Mesothelial cell of epicardium (in vitro differentiated cells): ENCODE measurements at regions not wholly inside any gene's neighbourhood (a gene's known extent, or its start where the extent isn't known, plus 50 kb on each side); places are given as distances from the start of the nearest gene placed in this dataset.
A peak's percentile ranks its signal among the peaks of the same experiment; 100 is the strongest.

Experiments
- DNase-seq, 2 experiments: peaks; one replicate each; pipeline ENCODE4 v3.0.0; 2021; ENCODE audit warnings: low spot score in 2 of 2; ENCODE audit not compliant: unreplicated experiment in 2 of 2
- H3K27ac Mint-ChIP-seq: 2 replicates; pipeline ENCODE4 v1.8.0; 2021; ENCODE audit warnings: mixed read lengths
- H3K27me3 Mint-ChIP-seq: 2 replicates; pipeline ENCODE4 v1.8.0; 2021; ENCODE audit warnings: low read depth, mixed read lengths
- H3K36me3 Mint-ChIP-seq: 2 replicates; pipeline ENCODE4 v1.8.0; 2021; ENCODE audit warnings: mixed read lengths
- H3K4me1 Mint-ChIP-seq: 2 replicates; pipeline ENCODE4 v1.8.0; 2021; ENCODE audit warnings: mixed read lengths
- H3K4me3 Mint-ChIP-seq: 2 replicates; pipeline ENCODE4 v1.8.0; 2021; ENCODE audit warnings: mild to moderate bottlenecking, moderate library complexity, mixed read lengths
- H3K9me3 Mint-ChIP-seq: 2 replicates; pipeline ENCODE4 v1.8.0; 2021; ENCODE audit warnings: mixed read lengths
- TF ChIP-seq, protein P1 (sequence below): fragments of 200-600 bp; sonication (generic); IDR thresholded peaks from one replicate; pipeline ENCODE4 v1.5.0; 2021; ENCODE audit warnings: antibody characterized with exemption; ENCODE audit not compliant: unreplicated experiment

DNA sequence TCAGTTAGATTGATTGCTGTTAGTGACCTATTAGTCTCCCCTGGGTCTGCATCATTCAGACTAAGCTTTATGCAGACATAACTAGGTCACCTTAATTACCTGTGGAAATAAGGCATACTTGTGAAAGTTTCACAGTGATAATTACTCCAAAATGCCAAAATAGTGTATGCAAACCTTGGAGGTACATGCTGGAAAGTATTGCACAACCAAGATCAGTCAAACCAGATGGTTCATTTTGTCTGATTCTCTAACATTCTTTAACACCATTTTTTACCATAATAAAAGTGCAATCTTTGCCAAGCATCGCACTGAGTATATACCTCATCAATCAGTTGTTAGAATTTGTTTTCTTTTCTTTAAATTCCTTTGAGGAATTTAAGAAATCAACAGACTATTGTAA, 186.3 kb upstream of the TMEFF2 start:
- no peak for DNase-seq

DNA sequence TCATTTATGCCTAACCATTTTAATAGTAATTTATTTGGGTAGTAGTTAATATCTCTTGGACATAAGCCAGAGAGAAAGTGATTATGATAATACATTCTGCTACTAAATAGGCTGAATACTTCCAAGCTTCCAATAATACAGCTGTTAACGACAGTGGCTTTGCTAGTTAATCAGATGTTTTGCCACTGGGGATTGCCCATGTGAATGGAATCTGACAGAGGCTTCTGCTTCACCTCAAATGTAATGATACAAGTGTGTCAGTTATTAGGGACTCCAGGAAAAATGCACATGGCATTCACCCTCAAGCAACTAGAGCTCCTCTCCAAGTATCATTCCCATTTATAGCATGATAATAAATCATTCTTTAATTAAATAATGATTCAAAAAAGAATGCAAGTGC, 185.0 kb upstream of the TMEFF2 start:
- H3K4me1 Mint-ChIP-seq = peaks cover 53% of the 10 kb centered on the region
- no peak overlapping the region for H3K4me3 Mint-ChIP-seq
- H3K36me3 Mint-ChIP-seq = peaks cover 5% of the 10 kb centered on the region
- peak overlapping the region; percentile 47 for H3K27ac Mint-ChIP-seq
- peaks cover 16% of the 10 kb centered on the region for H3K9me3 Mint-ChIP-seq
- H3K27me3 Mint-ChIP-seq = no peaks in the 10 kb centered on the region
- TF ChIP-seq, protein P1, sequence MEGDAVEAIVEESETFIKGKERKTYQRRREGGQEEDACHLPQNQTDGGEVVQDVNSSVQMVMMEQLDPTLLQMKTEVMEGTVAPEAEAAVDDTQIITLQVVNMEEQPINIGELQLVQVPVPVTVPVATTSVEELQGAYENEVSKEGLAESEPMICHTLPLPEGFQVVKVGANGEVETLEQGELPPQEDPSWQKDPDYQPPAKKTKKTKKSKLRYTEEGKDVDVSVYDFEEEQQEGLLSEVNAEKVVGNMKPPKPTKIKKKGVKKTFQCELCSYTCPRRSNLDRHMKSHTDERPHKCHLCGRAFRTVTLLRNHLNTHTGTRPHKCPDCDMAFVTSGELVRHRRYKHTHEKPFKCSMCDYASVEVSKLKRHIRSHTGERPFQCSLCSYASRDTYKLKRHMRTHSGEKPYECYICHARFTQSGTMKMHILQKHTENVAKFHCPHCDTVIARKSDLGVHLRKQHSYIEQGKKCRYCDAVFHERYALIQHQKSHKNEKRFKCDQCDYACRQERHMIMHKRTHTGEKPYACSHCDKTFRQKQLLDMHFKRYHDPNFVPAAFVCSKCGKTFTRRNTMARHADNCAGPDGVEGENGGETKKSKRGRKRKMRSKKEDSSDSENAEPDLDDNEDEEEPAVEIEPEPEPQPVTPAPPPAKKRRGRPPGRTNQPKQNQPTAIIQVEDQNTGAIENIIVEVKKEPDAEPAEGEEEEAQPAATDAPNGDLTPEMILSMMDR = no peak
- DNase-seq = no peak

More for the DNA sequence above, 186.3 kb upstream of the TMEFF2 start:
- H3K27me3 Mint-ChIP-seq = no peaks in the 10 kb centered on the region
- H3K4me1 Mint-ChIP-seq = peaks cover 43% of the 10 kb centered on the region
- H3K4me3 Mint-ChIP-seq = no peak overlapping the region
- H3K9me3 Mint-ChIP-seq = peaks cover 27% of the 10 kb centered on the region
- TF ChIP-seq, protein P1 = no peak
- H3K27ac Mint-ChIP-seq = peak overlapping the region; percentile 52
- H3K36me3 Mint-ChIP-seq = peaks cover 14% of the 10 kb centered on the region

DNA sequence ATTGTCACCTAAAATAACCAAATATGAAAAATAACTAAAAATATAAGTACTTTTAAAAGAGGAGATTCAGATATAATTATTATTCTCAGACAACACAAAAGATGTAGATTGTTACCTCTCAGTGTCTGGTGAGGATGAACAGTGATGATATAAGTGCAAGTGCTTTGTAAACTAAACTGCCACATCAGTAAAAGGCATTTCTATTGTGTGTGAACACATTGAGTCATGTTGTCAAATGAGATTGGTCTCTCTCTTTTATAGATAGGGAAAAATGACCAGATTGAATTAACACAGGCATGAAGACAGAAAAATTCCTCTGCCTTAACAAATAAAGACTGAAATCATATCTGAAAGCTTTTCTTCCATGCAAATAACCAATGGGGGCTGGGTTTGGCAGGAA, 182.4 kb upstream of the TMEFF2 start:
- Mint-ChIP-seq H3K9me3 (no peaks in the 10 kb centered on the region), H3K4me1 (peaks cover 73% of the 10 kb centered on the region), H3K4me3 (no peak overlapping the region), H3K27ac (peak overlapping the region; percentile 13), H3K36me3 (no peaks in the 10 kb centered on the region), H3K27me3 (no peaks in the 10 kb centered on the region)
- no peak for DNase-seq
- TF ChIP-seq, protein P1 = no peak

DNA sequence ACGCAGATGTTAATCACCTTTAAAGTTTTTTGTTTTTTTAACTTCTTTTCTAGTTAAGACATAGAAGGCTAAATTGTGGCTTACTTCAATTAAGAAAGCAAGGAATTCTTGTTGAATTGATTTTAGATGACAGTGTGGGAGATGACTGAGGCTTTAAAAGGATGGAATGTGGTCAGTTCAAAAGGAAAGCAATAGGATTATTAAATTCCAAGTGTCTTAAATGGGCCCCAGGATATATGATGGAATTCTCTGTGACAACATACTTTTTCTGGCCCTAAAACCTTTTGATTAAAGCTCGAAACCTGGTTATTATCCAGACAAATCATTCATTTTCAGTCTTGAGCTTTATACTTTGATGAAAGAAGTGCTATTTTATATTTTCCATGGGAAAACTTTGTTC, 179.0 kb upstream of the TMEFF2 start:
- TF ChIP-seq, protein P1 = no peak
- Mint-ChIP-seq H3K4me1 (peaks cover 68% of the 10 kb centered on the region), H3K4me3 (no peak overlapping the region), H3K27me3 (no peaks in the 10 kb centered on the region), H3K36me3 (no peaks in the 10 kb centered on the region), H3K27ac (peak overlapping the region; percentile 54), H3K9me3 (no peaks in the 10 kb centered on the region)
- no peak for DNase-seq

DNA sequence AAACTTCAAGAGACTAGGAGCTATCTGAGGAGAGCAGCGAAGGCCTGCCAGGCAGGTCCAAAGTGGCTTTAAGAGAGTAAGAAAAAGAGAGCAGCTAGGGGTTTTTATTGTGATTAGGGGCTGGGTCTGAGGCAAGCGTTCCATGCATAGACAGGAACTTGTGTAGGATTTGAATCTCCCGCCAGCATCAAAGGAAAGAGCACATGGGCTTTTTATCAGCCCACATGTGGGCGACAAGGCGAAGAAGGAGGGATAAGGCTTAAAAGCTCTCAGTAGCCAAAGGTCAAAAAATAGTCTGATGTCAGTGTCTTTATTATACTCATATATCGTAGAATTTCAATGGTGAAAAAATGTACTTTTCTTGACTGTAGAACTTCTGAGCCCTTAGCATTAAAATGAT, 178.5 kb upstream of the TMEFF2 start:
- H3K36me3 Mint-ChIP-seq = no peaks in the 10 kb centered on the region
- no peak overlapping the region for H3K4me3 Mint-ChIP-seq
- TF ChIP-seq, protein P1 = no peak
- H3K27ac Mint-ChIP-seq = peak overlapping the region; percentile 54
- DNase-seq = no peak
- H3K9me3 Mint-ChIP-seq = no peaks in the 10 kb centered on the region
- H3K27me3 Mint-ChIP-seq = no peaks in the 10 kb centered on the region
- peaks cover 65% of the 10 kb centered on the region for H3K4me1 Mint-ChIP-seq

DNA sequence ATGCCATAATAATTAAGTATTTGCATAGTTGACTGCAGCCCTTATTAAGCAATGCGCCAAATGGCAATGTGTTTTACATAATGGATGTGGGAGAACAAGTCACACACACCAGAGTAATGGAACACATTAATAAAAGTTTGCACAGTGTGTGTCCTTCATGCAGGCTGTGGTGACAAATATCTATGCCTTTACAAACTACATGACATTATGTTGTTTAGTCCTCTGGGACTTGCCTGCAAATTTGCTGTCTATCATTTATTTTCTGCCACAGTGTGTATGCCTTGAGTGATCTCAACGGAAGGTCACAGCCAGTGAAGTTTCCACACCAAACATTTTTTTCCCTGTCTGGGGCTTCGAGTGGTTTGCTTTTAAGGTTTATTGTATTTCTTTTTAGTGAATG, 175.2 kb upstream of the TMEFF2 start:
- TF ChIP-seq, protein P1 = no peak
- Mint-ChIP-seq H3K27me3 (no peaks in the 10 kb centered on the region), H3K9me3 (no peaks in the 10 kb centered on the region), H3K27ac (no peak overlapping the region), H3K36me3 (no peaks in the 10 kb centered on the region), H3K4me3 (no peak overlapping the region), H3K4me1 (peaks cover 44% of the 10 kb centered on the region)
- no peak for DNase-seq
